Neuronal stem cell (in vitro differentiated cells): ENCODE measurements at regions not wholly inside any gene's neighbourhood (a gene's known extent, or its start where the extent isn't known, plus 50 kb on each side); places are given as distances from the start of the nearest gene placed in this dataset.

Experiments used
- DNase-seq: peaks from one replicate; pipeline ENCODE4 v3.0.0-alpha.2; 2013; ENCODE audit warnings: low spot score
- H2AFZ ChIP-seq: one replicate; pipeline ENCODE4 v1.6.1; 2013; ENCODE audit warnings: mild to moderate bottlenecking, low read length, inconsistent platforms
- H2AK5ac ChIP-seq: 2 replicates; pipeline ENCODE4 v1.6.1; 2013; ENCODE audit warnings: low read depth, mild to moderate bottlenecking, inconsistent platforms, low read length, moderate library complexity, mixed read lengths
- H2BK120ac ChIP-seq: 2 replicates; pipeline ENCODE4 v1.6.1; 2013; ENCODE audit warnings: low read depth, mild to moderate bottlenecking, inconsistent platforms, low read length, moderate library complexity, mixed read lengths
- H2BK12ac ChIP-seq: one replicate; pipeline ENCODE4 v1.6.1; 2013; ENCODE audit warnings: low read length, inconsistent platforms
- H2BK15ac ChIP-seq: 2 replicates; pipeline ENCODE4 v1.6.1; 2013; ENCODE audit warnings: mild to moderate bottlenecking, low read length, inconsistent platforms, mixed read lengths
- H2BK5ac ChIP-seq: one replicate; pipeline ENCODE4 v1.6.1; 2013; ENCODE audit warnings: inconsistent platforms, mild to moderate bottlenecking, low read length, moderate library complexity
- H3K14ac ChIP-seq: one replicate; pipeline ENCODE4 v1.6.1; 2013; ENCODE audit warnings: low read length, inconsistent platforms
- H3K18ac ChIP-seq: 2 replicates; pipeline ENCODE4 v1.6.1; 2013; ENCODE audit warnings: low read length, inconsistent platforms
- H3K23ac ChIP-seq: 2 replicates; pipeline ENCODE4 v1.6.1; 2013; ENCODE audit warnings: low read depth, mild to moderate bottlenecking, mixed read lengths, low read length, inconsistent platforms; ENCODE audit not compliant: poor library complexity
- H3K27ac ChIP-seq: replicated peaks from 3 replicates; pipeline ENCODE4 v1.5.1; 2013; ENCODE audit warnings: low read length, inconsistent platforms
- H3K27me3 ChIP-seq, 3 experiments: 2 replicates each; pipeline ENCODE4 v1.6.1; 2013; ENCODE audit warnings: low read length in 3 of 3, mild to moderate bottlenecking in 2 of 3, inconsistent platforms in 1 of 3, low read depth in 1 of 3, mixed read lengths in 1 of 3, moderate library complexity in 1 of 3; ENCODE audit not compliant: control insufficient read depth in 3 of 3, insufficient read depth in 3 of 3
- H3K36me3 ChIP-seq, 2 donors: replicated peaks in 1 of 2; 2 replicates each; pipeline ENCODE4 v1.6.1; 2013; ENCODE audit warnings: low read length in 2 of 2; ENCODE audit not compliant: control insufficient read depth in 2 of 2, insufficient read depth in 2 of 2
- H3K4ac ChIP-seq: 2 replicates; pipeline ENCODE4 v1.6.1; 2013; ENCODE audit warnings: inconsistent platforms, mild to moderate bottlenecking, low read length, moderate library complexity
- H3K4me1 ChIP-seq, 2 donors: 1 replicate in 1 of 2; 2 replicates in 1 of 2; pipeline ENCODE4 v1.6.1; 2013; ENCODE audit warnings: low read length in 2 of 2, low read depth in 1 of 2; ENCODE audit not compliant: control insufficient read depth in 2 of 2, insufficient read depth in 1 of 2
- H3K4me2 ChIP-seq: one replicate; pipeline ENCODE4 v1.6.1; 2013; ENCODE audit warnings: mild to moderate bottlenecking, low read length, inconsistent platforms; ENCODE audit not compliant: insufficient read depth, poor library complexity, severe bottlenecking
- H3K4me3 ChIP-seq, 2 donors: 2 replicates each; pipeline ENCODE4 v1.5.1; 2013; ENCODE audit warnings: low read length in 2 of 2, mild to moderate bottlenecking in 2 of 2, inconsistent platforms in 1 of 2, moderate library complexity in 1 of 2
- H3K79me1 ChIP-seq: one replicate; pipeline ENCODE4 v1.6.1; 2013; ENCODE audit warnings: low read depth, mild to moderate bottlenecking, inconsistent platforms, low read length, moderate library complexity
- H3K9ac ChIP-seq: one replicate; pipeline ENCODE4 v1.6.1; 2013; ENCODE audit warnings: mild to moderate bottlenecking, low read depth, low read length, inconsistent platforms; ENCODE audit not compliant: poor library complexity
- H3K9me3 ChIP-seq, 2 donors: replicated peaks in 1 of 2; 2 replicates each; pipeline versions ENCODE3 to v1.6.1; 2013; ENCODE audit warnings: low read length in 2 of 2, mild to moderate bottlenecking in 2 of 2, inconsistent platforms in 1 of 2, low read depth in 1 of 2, mixed read lengths in 1 of 2, moderate library complexity in 1 of 2; ENCODE audit not compliant: control insufficient read depth in 2 of 2, insufficient read depth in 1 of 2
- H4K8ac ChIP-seq: one replicate; pipeline ENCODE4 v1.6.1; 2013; ENCODE audit warnings: low read depth, mild to moderate bottlenecking, inconsistent platforms, low read length, moderate library complexity
- H4K91ac ChIP-seq: one replicate; pipeline ENCODE4 v1.6.1; 2013; ENCODE audit warnings: low read length, low read depth, mild to moderate bottlenecking, inconsistent platforms; ENCODE audit not compliant: poor library complexity
- WGBS, 2 donors: extraction: QIAGEN DNeasy Blood & Tissue Kit; methylation state at CpG; one replicate each; pipeline ENCODE4 v1.1.7; 2013; ENCODE audit warnings: missing lambda C conversion rate in 2 of 2, mixed read lengths in 1 of 2; ENCODE audit not compliant: insufficient read length in 2 of 2, insufficient replicate concordance in 1 of 2; ENCODE audit errors: extremely low coverage in 2 of 2; 5-methylcytosine and 5-hydroxymethylcytosine counted together

- Histone ChIP-seq H3K14ac (no peak overlapping the region), H3K4ac (no peak overlapping the region), H2BK5ac (no peak overlapping the region), H2BK120ac (no peak overlapping the region), H3K27ac (no peak overlapping the region), H2AFZ (no peak overlapping the region), H3K27me3 (no peaks in the 10 kb centered on the region), H4K91ac (no peak overlapping the region), H3K9me3 (no peaks in the 10 kb centered on the region), H2AK5ac (no peak overlapping the region), H3K4me1 (peaks cover 20 to 51% of the 10 kb centered on the region in 2 donors), H3K18ac (no peak overlapping the region), H3K36me3 (no peaks in the 10 kb centered on the region), H3K23ac (no peak overlapping the region), H3K4me3 (no peak overlapping the region), H3K9ac (no peak overlapping the region), H3K79me1 (no peaks in the 10 kb centered on the region), H2BK15ac (no peak overlapping the region), H2BK12ac (no peak overlapping the region), H4K8ac (no peak overlapping the region), H3K4me2 (no peak overlapping the region)
- WGBS, 2 donors: no CpG with 5 or more reads among the region's 6 CpGs
- DNase-seq: no peak
Measured at GRCh38 chr6:139886396-139886795, 511.9 kb upstream of the CITED2 start.

DNA sequence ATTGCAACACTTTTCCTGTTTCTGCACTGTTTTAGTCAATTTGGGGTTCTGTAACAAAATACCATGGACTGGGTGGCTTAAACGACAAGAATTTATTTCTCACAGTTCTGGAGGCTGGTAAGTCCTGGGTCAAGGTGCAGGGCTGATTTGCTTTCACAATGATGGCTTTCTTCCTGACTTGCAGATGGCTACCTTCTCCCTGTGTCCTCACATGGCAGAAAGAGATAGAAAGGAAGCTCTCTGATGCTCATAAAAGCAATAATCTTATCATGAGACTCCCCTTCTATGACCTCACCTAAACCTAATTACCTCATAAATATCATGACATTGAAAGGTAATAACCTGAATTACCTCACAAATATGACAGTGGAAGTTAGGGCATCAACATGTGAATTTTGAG lies 511.5 kb upstream of the CITED2 start:
- no peak overlapping the region for H2BK5ac ChIP-seq
- DNase-seq: no peak
- H3K4me3 ChIP-seq: no peak overlapping the region
- no peaks in the 10 kb centered on the region for H3K27me3 ChIP-seq
- no peak overlapping the region for H2BK120ac ChIP-seq
- no peak overlapping the region for H3K14ac ChIP-seq
- H3K9me3 ChIP-seq: no peaks in the 10 kb centered on the region
- no peak overlapping the region for H2AFZ ChIP-seq
- H3K18ac ChIP-seq: no peak overlapping the region
- H3K27ac ChIP-seq: no peak overlapping the region
- H4K8ac ChIP-seq: no peak overlapping the region
- no peak overlapping the region for H2BK12ac ChIP-seq
- no peak overlapping the region for H3K9ac ChIP-seq
- H3K4ac ChIP-seq: no peak overlapping the region
- H2BK15ac ChIP-seq: no peak overlapping the region
- no peak overlapping the region for H3K4me2 ChIP-seq
- no peaks in the 10 kb centered on the region for H3K36me3 ChIP-seq
- H3K23ac ChIP-seq: no peak overlapping the region
- no peak overlapping the region for H4K91ac ChIP-seq
- H3K79me1 ChIP-seq: no peaks in the 10 kb centered on the region
- peaks cover 20 to 56% of the 10 kb centered on the region in 2 donors for H3K4me1 ChIP-seq
- no CpG with 5 or more reads among the region's 1 CpG for WGBS, 2 donors
- H2AK5ac ChIP-seq: no peak overlapping the region

- H3K4me3 ChIP-seq: no peak overlapping the region
- no peak overlapping the region for H2BK15ac ChIP-seq
- no peaks in the 10 kb centered on the region for H3K79me1 ChIP-seq
- H3K4me2 ChIP-seq: no peak overlapping the region
- H2AFZ ChIP-seq: no peak overlapping the region
- no peaks in the 10 kb centered on the region for H3K27me3 ChIP-seq
- H4K8ac ChIP-seq: no peak overlapping the region
- H4K91ac ChIP-seq: no peak overlapping the region
- H3K36me3 ChIP-seq: no peaks in the 10 kb centered on the region
- no peak overlapping the region for H3K9ac ChIP-seq
- no peak for DNase-seq
- H3K9me3 ChIP-seq: no peaks in the 10 kb centered on the region
- H3K18ac ChIP-seq: no peak overlapping the region
- H3K27ac ChIP-seq: no peak overlapping the region
- no peak overlapping the region for H2BK5ac ChIP-seq
- H2AK5ac ChIP-seq: no peak overlapping the region
- H2BK12ac ChIP-seq: no peak overlapping the region
- no peak overlapping the region for H3K23ac ChIP-seq
- H3K14ac ChIP-seq: no peak overlapping the region
- H3K4ac ChIP-seq: no peak overlapping the region
- no peak overlapping the region for H2BK120ac ChIP-seq
- H3K4me1 ChIP-seq: peaks cover 20 to 51% of the 10 kb centered on the region in 2 donors
- no CpG with 5 or more reads among the region's 5 CpGs for WGBS, 2 donors
Measured at GRCh38 chr6:139883776-139884175, 509.3 kb upstream of the CITED2 start.

DNA sequence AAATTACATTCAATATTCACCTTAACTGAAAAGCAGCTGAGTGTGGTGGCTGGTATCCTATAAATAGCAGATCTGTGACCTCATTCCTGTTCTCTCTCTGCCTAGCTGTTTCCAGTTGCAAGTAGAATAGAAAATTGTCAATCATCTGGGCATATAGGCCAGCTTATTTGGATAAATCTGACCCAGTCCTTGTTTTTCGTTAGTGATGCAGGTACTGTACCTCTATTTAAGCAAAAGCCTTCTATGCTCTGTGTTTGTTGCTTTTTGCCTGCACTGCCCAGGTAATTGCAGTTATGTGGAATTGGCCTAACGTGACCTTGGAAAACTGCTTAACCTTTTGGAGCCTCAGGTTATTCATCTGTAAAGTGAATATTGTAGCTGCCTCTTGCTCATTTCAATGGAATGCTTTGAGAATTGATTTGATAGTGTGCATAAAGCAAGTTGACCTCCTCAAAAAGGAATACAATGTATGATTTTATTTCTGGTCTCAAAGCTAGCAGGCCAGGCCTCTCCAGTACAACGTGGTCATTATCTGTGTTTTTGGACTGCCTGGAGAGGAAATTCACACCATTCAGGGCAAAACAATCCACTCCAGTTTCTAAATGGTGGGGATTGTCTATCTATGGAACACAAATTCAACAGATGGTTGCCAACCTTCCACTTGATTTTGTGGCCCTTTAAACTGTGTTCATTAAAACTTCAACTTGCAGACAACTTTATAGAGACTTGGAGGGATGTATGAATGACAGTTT lies 508.7 kb upstream of the CITED2 start:
- Histone ChIP-seq H3K4me3 (no peak overlapping the region), H2BK5ac (no peak overlapping the region), H3K9ac (no peak overlapping the region), H2BK15ac (no peak overlapping the region), H3K4me2 (no peak overlapping the region), H3K36me3 (no peaks in the 10 kb centered on the region), H3K27me3 (no peaks in the 10 kb centered on the region), H3K23ac (no peak overlapping the region), H3K14ac (no peak overlapping the region), H4K91ac (no peak overlapping the region), H3K4me1 (peaks cover 20 to 46% of the 10 kb centered on the region in 2 donors), H2BK120ac (no peak overlapping the region), H2AK5ac (no peak overlapping the region), H3K18ac (no peak overlapping the region), H3K9me3 (no peaks in the 10 kb centered on the region), H3K79me1 (no peaks in the 10 kb centered on the region), H2BK12ac (no peak overlapping the region), H2AFZ (no peak overlapping the region), H3K27ac (no peak overlapping the region), H4K8ac (no peak overlapping the region), H3K4ac (no peak overlapping the region)
- no CpG with 5 or more reads among the region's 3 CpGs for WGBS, 2 donors
- no peak for DNase-seq
